Upper lobe of right lung (tissue), 1 donor: ENCODE measurements at regions not wholly inside any gene's neighbourhood (a gene's known extent, or its start where the extent isn't known, plus 50 kb on each side); places are given as distances from the start of the nearest gene placed in this dataset.

ENCODE experiments used
- ATAC-seq: fragments of 200-7000 bp; cut with Tn5 transposase; one replicate; pipeline ENCODE4 v1.9.1; 2020; ENCODE audit warnings: mild to moderate bottlenecking, moderate library complexity
- DNase-seq: peaks from one replicate; pipeline ENCODE4 v3.0.0-alpha.2; 2020
- H3K27ac ChIP-seq: fragments of 200-600 bp; one replicate; pipeline ENCODE4 v1.8.0; 2022
- H3K27me3 ChIP-seq: fragments of 200-600 bp; one replicate; pipeline ENCODE4 v1.8.0; 2022; ENCODE audit warnings: mild to moderate bottlenecking
- H3K36me3 ChIP-seq: fragments of 200-600 bp; one replicate; pipeline ENCODE4 v1.8.0; 2022
- H3K4me1 ChIP-seq: fragments of 200-600 bp; one replicate; pipeline ENCODE4 v1.8.0; 2022
- H3K4me3 ChIP-seq: fragments of 200-600 bp; one replicate; pipeline ENCODE4 v1.8.0; 2022; ENCODE audit warnings: mild to moderate bottlenecking
- H3K9me3 ChIP-seq: fragments of 200-600 bp; one replicate; pipeline ENCODE4 v1.8.0; 2022
- CTCF ChIP-seq: fragments of 200-600 bp; IDR thresholded peaks from one replicate; pipeline ENCODE4 v1.8.0; 2022; ENCODE audit warnings: antibody characterized with exemption
- intact Hi-C: fragments of 100-400 bp; cut with DNase I; formaldehyde crosslinking; loops from one replicate; pipeline ENCODE4 v1.11.0; 2022
- donor health status: DM: no; HTN: yes; CAD: no; lungs with severe emphysema.

- intact Hi-C loops = no loop called here
- no peak for ATAC-seq
- no peak for TF ChIP-seq CTCF
- no peak for DNase-seq
- Histone ChIP-seq H3K4me1 (no peaks in the 10 kb centered on the region), H3K9me3 (no peaks in the 10 kb centered on the region), H3K36me3 (no peaks in the 10 kb centered on the region), H3K27me3 (no peaks in the 10 kb centered on the region), H3K4me3 (no peak overlapping the region), H3K27ac (no peak overlapping the region)
These were observed 908.8 kb downstream of the SQOR start for GRCh38 chr15:46543626-46544025.

GRCh38 chr15:46548989-46549388 is 914.2 kb downstream of the SQOR start:
- no peak overlapping the region for H3K4me3 ChIP-seq

DNA sequence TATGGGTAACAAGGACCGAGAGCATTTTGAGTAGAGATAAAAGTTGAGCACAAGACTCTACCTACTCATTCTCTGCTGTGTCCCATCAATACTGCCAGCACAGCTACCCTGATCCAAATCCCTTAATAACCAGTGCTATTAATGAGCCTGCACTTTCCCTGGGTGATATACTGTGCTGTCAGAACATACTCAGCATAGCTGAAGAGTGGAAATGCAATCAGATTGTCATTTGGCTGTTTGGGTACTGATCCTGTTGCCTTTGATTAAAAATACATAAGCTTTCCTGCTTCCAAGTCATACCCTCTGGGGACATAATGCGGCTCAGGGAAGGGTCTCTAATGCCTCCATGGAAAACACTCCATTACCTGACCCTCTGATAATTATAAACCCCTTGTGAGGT is 917.5 kb downstream of the SQOR start:
- no peaks in the 10 kb centered on the region for H3K9me3 ChIP-seq
- no peak for DNase-seq
- H3K27me3 ChIP-seq = no peaks in the 10 kb centered on the region
- TF ChIP-seq CTCF = no peak
- ATAC-seq = no peak
- H3K4me1 ChIP-seq = no peaks in the 10 kb centered on the region
- intact Hi-C loops = no loop called here
- H3K4me3 ChIP-seq = no peak overlapping the region
- no peak overlapping the region for H3K27ac ChIP-seq
- no peaks in the 10 kb centered on the region for H3K36me3 ChIP-seq

More at GRCh38 chr15:46548989-46549388, 914.2 kb downstream of the SQOR start:
- DNase-seq (no peak), ATAC-seq (no peak)
- Histone ChIP-seq H3K27me3 (no peaks in the 10 kb centered on the region), H3K4me1 (no peaks in the 10 kb centered on the region), H3K27ac (no peak overlapping the region), H3K36me3 (no peaks in the 10 kb centered on the region), H3K9me3 (no peaks in the 10 kb centered on the region)
- TF ChIP-seq CTCF = no peak
- intact Hi-C loops = no loop called here

- Histone ChIP-seq H3K9me3 (no peaks in the 10 kb centered on the region), H3K4me3 (no peak overlapping the region), H3K4me1 (no peaks in the 10 kb centered on the region), H3K27ac (no peak overlapping the region), H3K36me3 (no peaks in the 10 kb centered on the region), H3K27me3 (no peaks in the 10 kb centered on the region)
- ATAC-seq (no peak), DNase-seq (no peak)
- intact Hi-C loops = no loop called here
- TF ChIP-seq CTCF = no peak
These were observed 920.7 kb downstream of the SQOR start for GRCh38 chr15:46555547-46555946.

- no peaks in the 10 kb centered on the region for H3K9me3 ChIP-seq
- intact Hi-C loops = no loop called here
- DNase-seq = no peak
These were observed 921.2 kb downstream of the SQOR start for GRCh38 chr15:46556010-46556409.

More at GRCh38 chr15:46556010-46556409, 921.2 kb downstream of the SQOR start:
- Histone ChIP-seq H3K4me3 (no peak overlapping the region), H3K36me3 (no peaks in the 10 kb centered on the region), H3K4me1 (no peaks in the 10 kb centered on the region), H3K27ac (no peak overlapping the region), H3K27me3 (no peaks in the 10 kb centered on the region)
- no peak for TF ChIP-seq CTCF
- no peak for ATAC-seq
